Neural cell (in vitro differentiated cells): ENCODE measurements at regions not wholly inside any gene's neighbourhood (a gene's known extent, or its start where the extent isn't known, plus 50 kb on each side); places are given as distances from the start of the nearest gene placed in this dataset.

Source experiments
- H2AFZ ChIP-seq: fragments of 200-600, 300-800 bp; sonication (generic), shearing (Covaris generic); 2 replicates; pipeline ENCODE4 v1.6.0; 2014; ENCODE audit warnings: low read depth, mild to moderate bottlenecking, antibody characterized with exemption, low read length, moderate library complexity
- H3F3A ChIP-seq: fragments of 200-600 bp; shearing (Covaris generic); 2 replicates; pipeline ENCODE4 v1.6.1; 2016; ENCODE audit warnings: mild to moderate bottlenecking, moderate library complexity, mixed read lengths, antibody characterized with exemption, low read length; ENCODE audit not compliant: insufficient read depth, poor library complexity, severe bottlenecking
- H3K27ac ChIP-seq: fragments of 200-600, 300-800 bp; sonication (generic), shearing (Covaris generic); 2 replicates; pipeline ENCODE4 v1.5.1; 2014; ENCODE audit warnings: mild to moderate bottlenecking, low read length, moderate library complexity
- H3K27me3 ChIP-seq: fragments of 300-800, 200-600 bp; sonication (generic), shearing (Covaris generic); 2 replicates; pipeline ENCODE4 v1.6.0; 2014; ENCODE audit warnings: mild to moderate bottlenecking, low read depth, low read length, moderate library complexity; ENCODE audit not compliant: insufficient read depth
- H3K36me3 ChIP-seq: fragments of 300-800, 200-600 bp; sonication (generic), shearing (Covaris generic); 2 replicates; pipeline ENCODE4 v1.5.1; 2014; ENCODE audit warnings: mild to moderate bottlenecking, antibody characterized with exemption, low read length, moderate library complexity; ENCODE audit not compliant: insufficient read depth
- H3K4me2 ChIP-seq: fragments of 300-800, 200-600 bp; sonication (generic), shearing (Covaris generic); 2 replicates; pipeline ENCODE4 v1.6.0; 2014; ENCODE audit warnings: mild to moderate bottlenecking, low read length
- H3K4me3 ChIP-seq: fragments of 300-800, 200-600 bp; sonication (generic), shearing (Covaris generic); 2 replicates; pipeline ENCODE4 v1.5.1; 2014; ENCODE audit warnings: mild to moderate bottlenecking, low read length, moderate library complexity
- H3K79me2 ChIP-seq: fragments of 200-600 bp; shearing (Covaris generic); replicated peaks from 2 replicates; pipeline ENCODE4 v1.6.0; 2014; ENCODE audit warnings: mild to moderate bottlenecking, low read length, moderate library complexity; ENCODE audit not compliant: insufficient read depth
- H3K9ac ChIP-seq: fragments of 300-800, 200-600 bp; sonication (generic), shearing (Covaris generic); 2 replicates; pipeline ENCODE4 v1.6.1; 2016; ENCODE audit warnings: mild to moderate bottlenecking, low read length, mixed read lengths
- H3K9me2 ChIP-seq: fragments of 200-600 bp; shearing (Covaris generic); 2 replicates; pipeline ENCODE4 v1.6.1; 2016; ENCODE audit warnings: mild to moderate bottlenecking, low read length, mixed read lengths; ENCODE audit not compliant: insufficient read depth
- H3K9me3 ChIP-seq: fragments of 200-600, 300-800 bp; sonication (generic), shearing (Covaris generic); 2 replicates; pipeline ENCODE4 v1.6.1; 2016; ENCODE audit warnings: mild to moderate bottlenecking, mixed run types, low read length, moderate library complexity, mixed read lengths
- H4K20me1 ChIP-seq: fragments of 200-600 bp; shearing (Covaris generic); 2 replicates; pipeline ENCODE4 v1.6.1; 2016; ENCODE audit warnings: mild to moderate bottlenecking, mixed run types; ENCODE audit not compliant: insufficient read depth
- EP300 ChIP-seq: fragments of 450-650 bp; conservative IDR thresholded peaks from 2 replicates; pipeline ENCODE4 v1.6.1; 2014; ENCODE audit warnings: antibody characterized with exemption, mild to moderate bottlenecking, moderate library complexity; ENCODE audit not compliant: poor library complexity, severe bottlenecking
- EZH2 ChIP-seq: fragments of 200-600, 300-800 bp; shearing (Covaris generic), sonication (generic); IDR thresholded peaks from 2 replicates; pipeline ENCODE4 v1.6.1; 2014; ENCODE audit warnings: antibody characterized with exemption, low read length, borderline replicate concordance, mild to moderate bottlenecking; ENCODE audit not compliant: insufficient read depth, poor library complexity, severe bottlenecking
- MXI1 ChIP-seq: fragments of 450-650 bp; conservative IDR thresholded peaks from 2 replicates; pipeline ENCODE4 v1.6.1; 2014; ENCODE audit warnings: antibody characterized with exemption, mild to moderate bottlenecking; ENCODE audit not compliant: poor library complexity, severe bottlenecking
- POLR2AphosphoS5 ChIP-seq: IDR thresholded peaks from 2 replicates; pipeline ENCODE4 v1.6.1; 2012
- RAD21 ChIP-seq: fragments of 450-650 bp; conservative IDR thresholded peaks from 2 replicates; pipeline ENCODE4 v1.6.1; 2014; ENCODE audit warnings: antibody characterized with exemption, mild to moderate bottlenecking, moderate library complexity
- SMC3 ChIP-seq: fragments of 450-650 bp; conservative IDR thresholded peaks from 2 replicates; pipeline ENCODE4 v1.6.1; 2014; ENCODE audit warnings: antibody characterized with exemption, mild to moderate bottlenecking, moderate library complexity; ENCODE audit not compliant: poor library complexity
- TAF1 ChIP-seq: IDR thresholded peaks from 2 replicates; pipeline ENCODE4 v1.6.1; 2012; ENCODE audit warnings: low read depth
- TF ChIP-seq, protein P1 (sequence below): IDR thresholded peaks from 2 replicates; pipeline ENCODE4 v1.6.1; 2012; ENCODE audit warnings: borderline replicate concordance
- TF ChIP-seq, protein P2 (sequence below): fragments of 450-650 bp; IDR thresholded peaks from 2 replicates; pipeline ENCODE4 v1.5.1; 2014; ENCODE audit warnings: antibody characterized with exemption, mild to moderate bottlenecking, moderate library complexity; ENCODE audit not compliant: poor library complexity, severe bottlenecking

- H3K79me2 ChIP-seq: no peaks in the 10 kb centered on the region
- no peak overlapping the region for H3K9ac ChIP-seq
- TF ChIP-seq SMC3: no peak
- TF ChIP-seq MXI1: no peak
- TF ChIP-seq EZH2: no peak
- TF ChIP-seq, protein P1, sequence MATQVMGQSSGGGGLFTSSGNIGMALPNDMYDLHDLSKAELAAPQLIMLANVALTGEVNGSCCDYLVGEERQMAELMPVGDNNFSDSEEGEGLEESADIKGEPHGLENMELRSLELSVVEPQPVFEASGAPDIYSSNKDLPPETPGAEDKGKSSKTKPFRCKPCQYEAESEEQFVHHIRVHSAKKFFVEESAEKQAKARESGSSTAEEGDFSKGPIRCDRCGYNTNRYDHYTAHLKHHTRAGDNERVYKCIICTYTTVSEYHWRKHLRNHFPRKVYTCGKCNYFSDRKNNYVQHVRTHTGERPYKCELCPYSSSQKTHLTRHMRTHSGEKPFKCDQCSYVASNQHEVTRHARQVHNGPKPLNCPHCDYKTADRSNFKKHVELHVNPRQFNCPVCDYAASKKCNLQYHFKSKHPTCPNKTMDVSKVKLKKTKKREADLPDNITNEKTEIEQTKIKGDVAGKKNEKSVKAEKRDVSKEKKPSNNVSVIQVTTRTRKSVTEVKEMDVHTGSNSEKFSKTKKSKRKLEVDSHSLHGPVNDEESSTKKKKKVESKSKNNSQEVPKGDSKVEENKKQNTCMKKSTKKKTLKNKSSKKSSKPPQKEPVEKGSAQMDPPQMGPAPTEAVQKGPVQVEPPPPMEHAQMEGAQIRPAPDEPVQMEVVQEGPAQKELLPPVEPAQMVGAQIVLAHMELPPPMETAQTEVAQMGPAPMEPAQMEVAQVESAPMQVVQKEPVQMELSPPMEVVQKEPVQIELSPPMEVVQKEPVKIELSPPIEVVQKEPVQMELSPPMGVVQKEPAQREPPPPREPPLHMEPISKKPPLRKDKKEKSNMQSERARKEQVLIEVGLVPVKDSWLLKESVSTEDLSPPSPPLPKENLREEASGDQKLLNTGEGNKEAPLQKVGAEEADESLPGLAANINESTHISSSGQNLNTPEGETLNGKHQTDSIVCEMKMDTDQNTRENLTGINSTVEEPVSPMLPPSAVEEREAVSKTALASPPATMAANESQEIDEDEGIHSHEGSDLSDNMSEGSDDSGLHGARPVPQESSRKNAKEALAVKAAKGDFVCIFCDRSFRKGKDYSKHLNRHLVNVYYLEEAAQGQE: no peak
- no peak for TF ChIP-seq POLR2AphosphoS5
- TF ChIP-seq, protein P2, sequence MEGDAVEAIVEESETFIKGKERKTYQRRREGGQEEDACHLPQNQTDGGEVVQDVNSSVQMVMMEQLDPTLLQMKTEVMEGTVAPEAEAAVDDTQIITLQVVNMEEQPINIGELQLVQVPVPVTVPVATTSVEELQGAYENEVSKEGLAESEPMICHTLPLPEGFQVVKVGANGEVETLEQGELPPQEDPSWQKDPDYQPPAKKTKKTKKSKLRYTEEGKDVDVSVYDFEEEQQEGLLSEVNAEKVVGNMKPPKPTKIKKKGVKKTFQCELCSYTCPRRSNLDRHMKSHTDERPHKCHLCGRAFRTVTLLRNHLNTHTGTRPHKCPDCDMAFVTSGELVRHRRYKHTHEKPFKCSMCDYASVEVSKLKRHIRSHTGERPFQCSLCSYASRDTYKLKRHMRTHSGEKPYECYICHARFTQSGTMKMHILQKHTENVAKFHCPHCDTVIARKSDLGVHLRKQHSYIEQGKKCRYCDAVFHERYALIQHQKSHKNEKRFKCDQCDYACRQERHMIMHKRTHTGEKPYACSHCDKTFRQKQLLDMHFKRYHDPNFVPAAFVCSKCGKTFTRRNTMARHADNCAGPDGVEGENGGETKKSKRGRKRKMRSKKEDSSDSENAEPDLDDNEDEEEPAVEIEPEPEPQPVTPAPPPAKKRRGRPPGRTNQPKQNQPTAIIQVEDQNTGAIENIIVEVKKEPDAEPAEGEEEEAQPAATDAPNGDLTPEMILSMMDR: no peak
- TF ChIP-seq EP300: no peak
- no peak for TF ChIP-seq RAD21
- TF ChIP-seq TAF1: no peak
- no peaks in the 10 kb centered on the region for H4K20me1 ChIP-seq
- H3K4me2 ChIP-seq: no peak overlapping the region
- H3K27me3 ChIP-seq: no peaks in the 10 kb centered on the region
- H3K9me3 ChIP-seq: no peaks in the 10 kb centered on the region
- no peaks in the 10 kb centered on the region for H3K36me3 ChIP-seq
- H2AFZ ChIP-seq: no peak overlapping the region
- no peak overlapping the region for H3K27ac ChIP-seq
- H3K9me2 ChIP-seq: no peaks in the 10 kb centered on the region
- no peak overlapping the region for H3K4me3 ChIP-seq
- H3F3A ChIP-seq: no peaks in the 10 kb centered on the region
Measured at GRCh38 chr10:4074545-4075407, 289.8 kb upstream of the KLF6 start.

- Histone ChIP-seq H3F3A (no peaks in the 10 kb centered on the region), H2AFZ (no peak overlapping the region), H4K20me1 (no peaks in the 10 kb centered on the region), H3K79me2 (no peaks in the 10 kb centered on the region), H3K27ac (no peak overlapping the region), H3K4me2 (no peak overlapping the region), H3K9me2 (no peaks in the 10 kb centered on the region), H3K4me3 (no peak overlapping the region), H3K9ac (no peak overlapping the region), H3K27me3 (no peaks in the 10 kb centered on the region), H3K9me3 (no peaks in the 10 kb centered on the region), H3K36me3 (no peaks in the 10 kb centered on the region)
- no peak for TF ChIP-seq POLR2AphosphoS5
- TF ChIP-seq, protein P1: no peak
- TF ChIP-seq, protein P2: no peak
- no peak for TF ChIP-seq EP300
- TF ChIP-seq SMC3: no peak
- TF ChIP-seq EZH2: no peak
- no peak for TF ChIP-seq RAD21
- TF ChIP-seq TAF1: no peak
- no peak for TF ChIP-seq MXI1
Measured at GRCh38 chr10:4073912-4074311, 288.9 kb upstream of the KLF6 start.
